ENCODE measurements at regions not wholly inside any gene's neighbourhood (a gene's known extent, or its start where the extent isn't known, plus 50 kb on each side); places are given as distances from the start of the nearest gene placed in this dataset.

DNA sequence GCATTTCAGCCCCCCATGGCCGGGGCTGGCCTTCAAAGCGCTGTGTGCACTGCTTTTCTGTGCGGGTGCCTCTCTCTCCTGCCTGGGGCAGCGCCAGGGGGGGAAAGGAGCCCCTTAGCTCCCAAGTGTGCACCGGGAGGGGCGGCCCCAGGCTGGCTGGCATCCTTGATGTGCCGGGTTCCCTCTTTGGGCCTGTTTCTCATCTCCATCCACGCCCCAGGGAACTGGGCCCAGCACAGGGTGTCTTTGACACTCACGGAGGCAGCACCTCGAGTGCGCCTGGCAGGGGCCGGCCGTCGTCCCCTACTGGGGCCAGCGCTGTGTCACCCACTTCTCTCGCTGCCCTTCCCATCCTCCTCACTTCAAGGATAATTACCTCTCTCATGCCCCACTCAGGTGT, 324.3 kb downstream of the TEX29 start:
- TF ChIP-seq, protein P1, sequence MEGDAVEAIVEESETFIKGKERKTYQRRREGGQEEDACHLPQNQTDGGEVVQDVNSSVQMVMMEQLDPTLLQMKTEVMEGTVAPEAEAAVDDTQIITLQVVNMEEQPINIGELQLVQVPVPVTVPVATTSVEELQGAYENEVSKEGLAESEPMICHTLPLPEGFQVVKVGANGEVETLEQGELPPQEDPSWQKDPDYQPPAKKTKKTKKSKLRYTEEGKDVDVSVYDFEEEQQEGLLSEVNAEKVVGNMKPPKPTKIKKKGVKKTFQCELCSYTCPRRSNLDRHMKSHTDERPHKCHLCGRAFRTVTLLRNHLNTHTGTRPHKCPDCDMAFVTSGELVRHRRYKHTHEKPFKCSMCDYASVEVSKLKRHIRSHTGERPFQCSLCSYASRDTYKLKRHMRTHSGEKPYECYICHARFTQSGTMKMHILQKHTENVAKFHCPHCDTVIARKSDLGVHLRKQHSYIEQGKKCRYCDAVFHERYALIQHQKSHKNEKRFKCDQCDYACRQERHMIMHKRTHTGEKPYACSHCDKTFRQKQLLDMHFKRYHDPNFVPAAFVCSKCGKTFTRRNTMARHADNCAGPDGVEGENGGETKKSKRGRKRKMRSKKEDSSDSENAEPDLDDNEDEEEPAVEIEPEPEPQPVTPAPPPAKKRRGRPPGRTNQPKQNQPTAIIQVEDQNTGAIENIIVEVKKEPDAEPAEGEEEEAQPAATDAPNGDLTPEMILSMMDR (IDR thresholded peaks at IDR 0.05), result no peak
- TF ChIP-seq POLR2A (IDR thresholded peaks at IDR 0.05), result no peak
